ENCODE measurements at regions not wholly inside any gene's neighbourhood (a gene's known extent, or its start where the extent isn't known, plus 50 kb on each side); places are given as distances from the start of the nearest gene placed in this dataset.

GRCh38 chr1:19010995-19011844 lies 54.7 kb upstream of the IFFO2 start (continued):
- 0 out of 2 replicates have a peak, but pooled peaks have one; percentile 44 for TF ChIP-seq ZBTB33 (CRISPR knock-in tag; IDR thresholded peaks at IDR 0.05)
- TF ChIP-seq ZNF678 (CRISPR knock-in tag; IDR thresholded peaks at IDR 0.05) = no peak
- no peak for TF ChIP-seq REXO4 (CRISPR knock-in tag; IDR thresholded peaks at IDR 0.05; ENCODE audit: borderline replicate concordance)
- no peak; the same call in 1 of the 2 replicates for TF ChIP-seq ZMAT3 (CRISPR knock-in tag; conservative IDR thresholded peaks at IDR 0.05)
- TF ChIP-seq MLX (CRISPR knock-in tag; IDR thresholded peaks at IDR 0.05) = no peak
- peak in 1 of 2 experiments; percentile 55; a peak in 1 of 4 replicates for TF ChIP-seq POLR2A (IDR thresholded peaks at IDR 0.05; ENCODE audit: insufficient read depth in 1 of 2, low read depth in 2 of 2, low read length in 2 of 2)
- no peak for TF ChIP-seq RFX1 (IDR thresholded peaks at IDR 0.05)
- no peak; the same call in 1 of the 2 replicates for TF ChIP-seq YEATS4 (CRISPR knock-in tag; IDR thresholded peaks at IDR 0.05; ENCODE audit: borderline replicate concordance)
- no peak for TF ChIP-seq ZNF776 (CRISPR knock-in tag; IDR thresholded peaks at IDR 0.05)
- peak; percentile 57; the same call in 1 of the 2 replicates for TF ChIP-seq ETV5 (CRISPR knock-in tag; IDR thresholded peaks at IDR 0.05; ENCODE audit: borderline replicate concordance)
- 0 out of 2 replicates have a peak, but pooled peaks have one; percentile 45 for TF ChIP-seq ZFP36L1 (CRISPR knock-in tag; IDR thresholded peaks at IDR 0.05)
- TF ChIP-seq ZNF878 (CRISPR knock-in tag; IDR thresholded peaks at IDR 0.05) = peak; percentile 42; the same call in 1 of the 2 replicates
- TF ChIP-seq SRF (IDR thresholded peaks at IDR 0.05; ENCODE audit: low read depth, low read length) = no peak
- TF ChIP-seq DNMT1 (CRISPR knock-in tag; IDR thresholded peaks at IDR 0.05) = no peak
- TF ChIP-seq ZNF121 (CRISPR knock-in tag; IDR thresholded peaks at IDR 0.05) = no peak
- TF ChIP-seq GLI4 (CRISPR knock-in tag; IDR thresholded peaks at IDR 0.05; ENCODE audit: borderline replicate concordance) = no peak
- TF ChIP-seq KDM3A (CRISPR knock-in tag; IDR thresholded peaks at IDR 0.05; ENCODE audit: low read depth) = no peak
- no peak for TF ChIP-seq RFXANK (CRISPR knock-in tag; IDR thresholded peaks at IDR 0.05)
- TF ChIP-seq RAD21 (CRISPR knock-in tag; IDR thresholded peaks at IDR 0.05) = no peak
- TF ChIP-seq SNRNP70 (IDR thresholded peaks at IDR 0.05; ENCODE audit: low read depth, low read length) = no peak
- no peak for TF ChIP-seq PRMT3 (CRISPR knock-in tag; IDR thresholded peaks at IDR 0.05; ENCODE audit: borderline replicate concordance, low read depth)
- peak; percentile 80 for TF ChIP-seq TCF7 (IDR thresholded peaks at IDR 0.05; ENCODE audit: low read depth)
- no peak for TF ChIP-seq ZMYM2 (CRISPR knock-in tag; IDR thresholded peaks at IDR 0.05)
- TF ChIP-seq PATZ1 (CRISPR knock-in tag; IDR thresholded peaks at IDR 0.05) = peak; percentile 13; the same call in 1 of the 2 replicates
- no peak for TF ChIP-seq ZBTB37 (CRISPR knock-in tag; IDR thresholded peaks at IDR 0.05)
- peak; percentile 16; the same call in 1 of the 2 replicates for TF ChIP-seq ZNF430 (CRISPR knock-in tag; IDR thresholded peaks at IDR 0.05)
- peak; percentile 64 for TF ChIP-seq ELF3 (CRISPR knock-in tag; IDR thresholded peaks at IDR 0.05)

Measured in HepG2 (cell line).